Right hindlimb (tissue), 1 donor: ENCODE measurements at regions not wholly inside any gene's neighbourhood (a gene's known extent, or its start where the extent isn't known, plus 50 kb on each side); places are given as distances from the start of the nearest gene placed in this dataset.
"Not testable (repeated sequence)": the region's sequence is repeated elsewhere in the genome, so short reads cannot be mapped to it uniquely, and the experiment has no call there.

ENCODE experiments used
- DNase-seq: peaks from one replicate; pipeline ENCODE4 v3.0.0-alpha.2; 2018

- no peak for DNase-seq
Observed at GRCh38 chr5:38645508-38645907, 89.1 kb upstream of the LIFR start.

GRCh38 chr5:38648703-38649291 lies 92.4 kb upstream of the LIFR start:
- DNase-seq, result no peak

GRCh38 chr5:38650540-38650939 lies 94.1 kb upstream of the LIFR start:
- DNase-seq, result no peak

GRCh38 chr5:38650946-38651345 lies 94.5 kb upstream of the LIFR start:
- DNase-seq, result no peak

GRCh38 chr5:38651806-38652205 lies 95.4 kb upstream of the LIFR start:
- no peak for DNase-seq

- no peak for DNase-seq
Observed at GRCh38 chr5:38653389-38653788, 96.9 kb upstream of the LIFR start.

GRCh38 chr5:38655691-38656090 lies 99.2 kb upstream of the LIFR start:
- no peak for DNase-seq

GRCh38 chr5:38656568-38656967 lies 100.1 kb upstream of the LIFR start:
- no peak for DNase-seq

- DNase-seq, result no peak
Observed at GRCh38 chr5:38657020-38657419, 100.6 kb upstream of the LIFR start.

- DNase-seq, result no peak
Observed at GRCh38 chr5:38660194-38660668, 103.8 kb upstream of the LIFR start.

GRCh38 chr5:38662090-38662489 lies 105.6 kb upstream of the LIFR start:
- DNase-seq, result no peak

GRCh38 chr5:38663249-38663648 lies 106.8 kb upstream of the LIFR start:
- DNase-seq, result no peak

GRCh38 chr5:38666668-38667498 lies 110.4 kb upstream of the LIFR start:
- no peak for DNase-seq

- DNase-seq, result no peak
Observed at GRCh38 chr5:38667499-38667776, 111.0 kb upstream of the LIFR start.

GRCh38 chr5:38669361-38669880 lies 113.0 kb upstream of the LIFR start:
- DNase-seq, result no peak

GRCh38 chr5:38670066-38670465 lies 113.6 kb upstream of the LIFR start:
- DNase-seq, result no peak

- DNase-seq, result peak; percentile 56
Observed at GRCh38 chr5:38670878-38671277, 114.4 kb upstream of the LIFR start.

- DNase-seq, result no peak
Observed at GRCh38 chr5:38672059-38672788, 115.8 kb upstream of the LIFR start.

GRCh38 chr5:38673671-38674071 lies 117.2 kb upstream of the LIFR start:
- no peak for DNase-seq

- DNase-seq, result no peak
Observed at GRCh38 chr5:38675443-38675842, 119.0 kb upstream of the LIFR start.

- no peak for DNase-seq
Observed at GRCh38 chr5:38677636-38678035, 121.2 kb upstream of the LIFR start.

- DNase-seq, result no peak
Observed at GRCh38 chr5:38678076-38678475, 121.6 kb upstream of the LIFR start.

GRCh38 chr5:38678697-38679096 lies 122.3 kb upstream of the LIFR start:
- not testable (repeated sequence) for DNase-seq
